ENCODE measurements at regions not wholly inside any gene's neighbourhood (a gene's known extent, or its start where the extent isn't known, plus 50 kb on each side); places are given as distances from the start of the nearest gene placed in this dataset.
"Not testable (repeated sequence)": the region's sequence is repeated elsewhere in the genome, so short reads cannot be mapped to it uniquely, and the experiment has no call there.

DNA sequence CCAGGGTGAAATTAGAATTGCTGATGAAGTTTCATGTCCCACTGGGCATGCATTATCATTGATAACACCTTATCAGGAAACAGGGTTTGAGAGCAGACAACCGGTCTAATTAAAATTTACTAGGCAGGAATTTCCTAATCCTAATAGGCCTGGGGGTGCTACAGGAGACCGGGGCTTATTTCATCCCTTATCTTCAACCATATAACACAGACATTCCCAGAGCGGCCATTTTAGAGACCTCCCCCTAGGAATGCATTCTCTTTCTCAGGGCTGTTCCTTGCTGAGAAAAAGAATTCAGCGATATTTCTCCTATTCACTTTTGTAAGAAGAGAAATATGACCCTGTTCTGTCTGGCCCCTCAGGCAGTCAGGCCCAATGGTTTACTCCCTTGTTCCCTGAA, 82.8 kb upstream of the PCAT7 start:
- not testable (repeated sequence) for TF ChIP-seq POLR2AphosphoS5 (IDR thresholded peaks at IDR 0.05; ENCODE audit: low read depth, low read length)
- TF ChIP-seq, protein P1, sequence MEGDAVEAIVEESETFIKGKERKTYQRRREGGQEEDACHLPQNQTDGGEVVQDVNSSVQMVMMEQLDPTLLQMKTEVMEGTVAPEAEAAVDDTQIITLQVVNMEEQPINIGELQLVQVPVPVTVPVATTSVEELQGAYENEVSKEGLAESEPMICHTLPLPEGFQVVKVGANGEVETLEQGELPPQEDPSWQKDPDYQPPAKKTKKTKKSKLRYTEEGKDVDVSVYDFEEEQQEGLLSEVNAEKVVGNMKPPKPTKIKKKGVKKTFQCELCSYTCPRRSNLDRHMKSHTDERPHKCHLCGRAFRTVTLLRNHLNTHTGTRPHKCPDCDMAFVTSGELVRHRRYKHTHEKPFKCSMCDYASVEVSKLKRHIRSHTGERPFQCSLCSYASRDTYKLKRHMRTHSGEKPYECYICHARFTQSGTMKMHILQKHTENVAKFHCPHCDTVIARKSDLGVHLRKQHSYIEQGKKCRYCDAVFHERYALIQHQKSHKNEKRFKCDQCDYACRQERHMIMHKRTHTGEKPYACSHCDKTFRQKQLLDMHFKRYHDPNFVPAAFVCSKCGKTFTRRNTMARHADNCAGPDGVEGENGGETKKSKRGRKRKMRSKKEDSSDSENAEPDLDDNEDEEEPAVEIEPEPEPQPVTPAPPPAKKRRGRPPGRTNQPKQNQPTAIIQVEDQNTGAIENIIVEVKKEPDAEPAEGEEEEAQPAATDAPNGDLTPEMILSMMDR (IDR thresholded peaks at IDR 0.05): not testable (repeated sequence)
- TF ChIP-seq, protein P2, sequence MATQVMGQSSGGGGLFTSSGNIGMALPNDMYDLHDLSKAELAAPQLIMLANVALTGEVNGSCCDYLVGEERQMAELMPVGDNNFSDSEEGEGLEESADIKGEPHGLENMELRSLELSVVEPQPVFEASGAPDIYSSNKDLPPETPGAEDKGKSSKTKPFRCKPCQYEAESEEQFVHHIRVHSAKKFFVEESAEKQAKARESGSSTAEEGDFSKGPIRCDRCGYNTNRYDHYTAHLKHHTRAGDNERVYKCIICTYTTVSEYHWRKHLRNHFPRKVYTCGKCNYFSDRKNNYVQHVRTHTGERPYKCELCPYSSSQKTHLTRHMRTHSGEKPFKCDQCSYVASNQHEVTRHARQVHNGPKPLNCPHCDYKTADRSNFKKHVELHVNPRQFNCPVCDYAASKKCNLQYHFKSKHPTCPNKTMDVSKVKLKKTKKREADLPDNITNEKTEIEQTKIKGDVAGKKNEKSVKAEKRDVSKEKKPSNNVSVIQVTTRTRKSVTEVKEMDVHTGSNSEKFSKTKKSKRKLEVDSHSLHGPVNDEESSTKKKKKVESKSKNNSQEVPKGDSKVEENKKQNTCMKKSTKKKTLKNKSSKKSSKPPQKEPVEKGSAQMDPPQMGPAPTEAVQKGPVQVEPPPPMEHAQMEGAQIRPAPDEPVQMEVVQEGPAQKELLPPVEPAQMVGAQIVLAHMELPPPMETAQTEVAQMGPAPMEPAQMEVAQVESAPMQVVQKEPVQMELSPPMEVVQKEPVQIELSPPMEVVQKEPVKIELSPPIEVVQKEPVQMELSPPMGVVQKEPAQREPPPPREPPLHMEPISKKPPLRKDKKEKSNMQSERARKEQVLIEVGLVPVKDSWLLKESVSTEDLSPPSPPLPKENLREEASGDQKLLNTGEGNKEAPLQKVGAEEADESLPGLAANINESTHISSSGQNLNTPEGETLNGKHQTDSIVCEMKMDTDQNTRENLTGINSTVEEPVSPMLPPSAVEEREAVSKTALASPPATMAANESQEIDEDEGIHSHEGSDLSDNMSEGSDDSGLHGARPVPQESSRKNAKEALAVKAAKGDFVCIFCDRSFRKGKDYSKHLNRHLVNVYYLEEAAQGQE (IDR thresholded peaks at IDR 0.05; ENCODE audit: insufficient read depth in 1 of 2, low read depth in 2 of 2, low read length in 1 of 2): not testable (repeated sequence)
